PC-3 (cell line): ENCODE measurements at regions not wholly inside any gene's neighbourhood (a gene's known extent, or its start where the extent isn't known, plus 50 kb on each side); places are given as distances from the start of the nearest gene placed in this dataset.
A peak's percentile ranks its signal among the peaks of the same experiment; 100 is the strongest.

Experiments used
- ATAC-seq: fragments of 200-7000 bp; cut with Tn5 transposase; 2 replicates; pipeline ENCODE4 v1.9.1; 2020; ENCODE audit warnings: mild to moderate bottlenecking, moderate library complexity
- BruUV-seq: library from RNA; stranded (reverse); fragments of 400-500 nt; replicated peaks from 2 replicates; lab custom pipeline; 2021; lab: Mats Ljungman, UMichigan
- CTCF ChIA-PET: fragments of 300-600 bp; sonication (Branson Sonifier 250); formaldehyde crosslinking; loops from one replicate; lab custom pipeline; 2022; ENCODE audit warnings: antibody characterized with exemption; lab: Charles Lee
- POLR2A ChIA-PET: fragments of 300-600 bp; sonication (Branson Sonifier 250); formaldehyde crosslinking; loops from one replicate; lab custom pipeline; 2022; ENCODE audit warnings: antibody characterized with exemption; ENCODE audit not compliant: unreplicated experiment; lab: Charles Lee
- DNase-seq: peaks from one replicate; pipeline ENCODE4 v3.0.0-alpha.2; 2015
- H2AFZ ChIP-seq: fragments of 300-600 bp; sonication (generic); 2 replicates; pipeline ENCODE4 v1.6.0; 2016; ENCODE audit warnings: antibody characterized with exemption, low read length
- H3F3A ChIP-seq: fragments of 300-600 bp; sonication (generic); one replicate; pipeline ENCODE4 v1.6.0; 2017; ENCODE audit warnings: antibody characterized with exemption, low read length, control low read depth, mild to moderate bottlenecking; ENCODE audit not compliant: unreplicated experiment
- H3K27ac ChIP-seq: fragments of 300-600 bp; sonication (generic); 2 replicates; pipeline ENCODE4 v1.5.1; 2016; ENCODE audit warnings: mild to moderate bottlenecking, low read length
- H3K27me3 ChIP-seq: fragments of 300-600 bp; sonication (generic); 2 replicates; pipeline ENCODE4 v1.6.1; 2016; ENCODE audit warnings: low read length, mixed read lengths
- H3K36me3 ChIP-seq: fragments of 300-600 bp; sonication (generic); 2 replicates; pipeline ENCODE4 v1.6.1; 2016; ENCODE audit warnings: low read depth, mixed run types, low read length, mixed read lengths
- H3K4me1 ChIP-seq: fragments of 300-600 bp; sonication (generic); 2 replicates; pipeline ENCODE4 v1.5.1; 2016; ENCODE audit warnings: low read length; ENCODE audit not compliant: insufficient read depth
- H3K4me2 ChIP-seq: fragments of 300-600 bp; sonication (generic); 2 replicates; pipeline ENCODE4 v1.6.0; 2016; ENCODE audit warnings: low read length
- H3K4me3 ChIP-seq: fragments of 300-600 bp; sonication (generic); 2 replicates; pipeline ENCODE4 v1.5.1; 2016; ENCODE audit warnings: mild to moderate bottlenecking, low read length, mixed read lengths
- H3K79me2 ChIP-seq: fragments of 300-600 bp; sonication (generic); 2 replicates; pipeline ENCODE4 v1.6.1; 2017; ENCODE audit warnings: low read length, mixed read lengths
- H3K9ac ChIP-seq: fragments of 300-600 bp; sonication (generic); 2 replicates; pipeline ENCODE4 v1.6.0; 2016; ENCODE audit warnings: mild to moderate bottlenecking, low read length
- H3K9me2 ChIP-seq: fragments of 300-600 bp; sonication (generic); replicated peaks from 2 replicates; pipeline ENCODE4 v1.6.1; 2016; ENCODE audit warnings: mixed run types, low read length, mixed read lengths
- H3K9me3 ChIP-seq: fragments of 300-600 bp; sonication (generic); 2 replicates; pipeline ENCODE4 v1.6.1; 2016; ENCODE audit warnings: low read length, mixed read lengths
- H4K20me1 ChIP-seq: fragments of 300-600 bp; sonication (generic); 2 replicates; pipeline ENCODE4 v1.6.1; 2016; ENCODE audit warnings: low read length, mixed read lengths
- CTCF ChIP-seq: fragments of 300-600 bp; sonication (generic); conservative IDR thresholded peaks from 2 replicates; pipeline ENCODE4 v1.5.1; 2017; ENCODE audit warnings: antibody characterized with exemption, low read depth, mild to moderate bottlenecking, low read length
- EZH2 ChIP-seq: fragments of 300-600 bp; sonication (generic); IDR thresholded peaks from one replicate; pipeline ENCODE4 v1.6.1; 2017; ENCODE audit warnings: antibody characterized with exemption, mild to moderate bottlenecking, low read length; ENCODE audit not compliant: unreplicated experiment
- EZH2phosphoT487 ChIP-seq: fragments of 300-600 bp; sonication (generic); IDR thresholded peaks from 2 replicates; pipeline ENCODE4 v1.6.1; 2018; ENCODE audit warnings: mild to moderate bottlenecking, antibody characterized with exemption, low read length, borderline replicate concordance
- intact Hi-C: fragments of 100-400 bp; cut with micrococcal nuclease; formaldehyde crosslinking; loops from 2 replicates; pipeline ENCODE4 v1.9.0; 2023

GRCh38 chr3:144557515-144557914, 585.9 kb downstream of the DIPK2A start:
- no peak overlapping the region for H3K4me3 ChIP-seq
- no peaks in the 10 kb centered on the region for H4K20me1 ChIP-seq
- no TSS peak for BruUV-seq
- no peaks in the 10 kb centered on the region for H3K9me2 ChIP-seq
- no peaks in the 10 kb centered on the region for H3F3A ChIP-seq
- no peak overlapping the region for H2AFZ ChIP-seq
- H3K79me2 ChIP-seq, result no peaks in the 10 kb centered on the region
- no peaks in the 10 kb centered on the region for H3K27me3 ChIP-seq
- no peak overlapping the region for H3K4me2 ChIP-seq
- H3K9ac ChIP-seq, result no peak overlapping the region
- ChIA-PET CTCF (no interaction called here), POLR2A (no interaction called here)
- TF ChIP-seq EZH2phosphoT487, result no peak
- no peak for TF ChIP-seq CTCF
- no peak for TF ChIP-seq EZH2
- H3K4me1 ChIP-seq, result no peaks in the 10 kb centered on the region; the same call in 1 of the 2 replicates
- ATAC-seq (no peak; the same call in 1 of the 2 replicates), DNase-seq (no peak)
- no peak overlapping the region for H3K27ac ChIP-seq
- no peaks in the 10 kb centered on the region for H3K36me3 ChIP-seq
- no peaks in the 10 kb centered on the region for H3K9me3 ChIP-seq
- intact Hi-C loops, result loop anchor here (10.0 kb wide), 2 partner anchors 83 to 583 kb away; partner anchors contain the start of gene DIPK2A

- Histone ChIP-seq H3K4me1 (peaks cover 12% of the 10 kb centered on the region), H3K27me3 (no peaks in the 10 kb centered on the region), H3K79me2 (no peaks in the 10 kb centered on the region), H3K9me2 (no peaks in the 10 kb centered on the region), H3K9ac (no peak overlapping the region), H3K27ac (no peak overlapping the region), H3K4me3 (no peak overlapping the region), H3K4me2 (no peak overlapping the region), H3K36me3 (no peaks in the 10 kb centered on the region), H2AFZ (no peak overlapping the region), H4K20me1 (no peaks in the 10 kb centered on the region), H3K9me3 (no peaks in the 10 kb centered on the region), H3F3A (no peaks in the 10 kb centered on the region)
- ChIA-PET POLR2A (no interaction called here), CTCF (no interaction called here)
- DNase-seq (peak; percentile 21), ATAC-seq (peak; percentile 89)
- intact Hi-C loops, result no loop called here
- TF ChIP-seq CTCF, result no peak
- no peak for TF ChIP-seq EZH2
- TF ChIP-seq EZH2phosphoT487, result no peak
- BruUV-seq, result no TSS peak
These were observed 592.4 kb downstream of the DIPK2A start for GRCh38 chr3:144564011-144564410.

- Histone ChIP-seq H3K4me2 (peak overlapping the region; percentile 57), H3K27me3 (no peaks in the 10 kb centered on the region), H3K9me2 (no peaks in the 10 kb centered on the region), H3K36me3 (no peaks in the 10 kb centered on the region), H4K20me1 (no peaks in the 10 kb centered on the region), H3K9me3 (no peaks in the 10 kb centered on the region), H3K27ac (no peak overlapping the region), H3K4me3 (no peak overlapping the region), H2AFZ (0 out of 2 replicates have a peak overlapping the region, but pooled peaks have one; percentile 12), H3F3A (no peaks in the 10 kb centered on the region), H3K79me2 (no peaks in the 10 kb centered on the region), H3K9ac (no peak overlapping the region), H3K4me1 (peaks cover 12% of the 10 kb centered on the region)
- peak; percentile 59 for ATAC-seq
- DNase-seq, result peak; percentile 58
- intact Hi-C loops, result no loop called here
- POLR2A ChIA-PET, result no interaction called here
- BruUV-seq, result no TSS peak
- CTCF ChIA-PET, result no interaction called here
- TF ChIP-seq CTCF (no peak), EZH2phosphoT487 (no peak), EZH2 (no peak)
These were observed 594.7 kb downstream of the DIPK2A start for GRCh38 chr3:144566320-144566719.
